GM12878 (cell line): ENCODE measurements at regions not wholly inside any gene's neighbourhood (a gene's known extent, or its start where the extent isn't known, plus 50 kb on each side); places are given as distances from the start of the nearest gene placed in this dataset.

ENCODE experiments used
- CTCF ChIP-seq, 3 experiments: IDR thresholded peaks in 2 of 3; conservative IDR thresholded peaks in 1 of 3; 2 replicates each; pipeline ENCODE4 v1.5.1; 2011; ENCODE audit warnings: low read depth in 3 of 3, low read length in 3 of 3, mild to moderate bottlenecking in 3 of 3, control low read depth in 2 of 3, moderate library complexity in 2 of 3, inconsistent platforms in 1 of 3, mixed read lengths in 1 of 3; ENCODE audit not compliant: control insufficient read depth in 2 of 3, insufficient read depth in 1 of 3; ENCODE audit errors: extremely low read depth in 1 of 3
- EGR1 ChIP-seq, 2 experiments: IDR thresholded peaks; 1 replicate in 1 of 2; 2 replicates in 1 of 2; pipeline ENCODE4 v1.6.1; 2011 to 2012; ENCODE audit warnings: low read depth in 2 of 2, low read length in 2 of 2, borderline replicate concordance in 1 of 2, mild to moderate bottlenecking in 1 of 2, moderate library complexity in 1 of 2
- EP300 ChIP-seq, 2 experiments: fragments of 150-350 bp in 1 of 2; IDR thresholded peaks; 2 replicates each; pipeline ENCODE4 v1.6.1; 2011 to 2012; ENCODE audit warnings: low read depth in 2 of 2, low read length in 2 of 2, borderline replicate concordance in 1 of 2, improper control_type of control experiment in 1 of 2, inconsistent platforms in 1 of 2; ENCODE audit not compliant: control insufficient read depth in 1 of 2
- EZH2 ChIP-seq: IDR thresholded peaks from 2 replicates; pipeline ENCODE4 v1.6.1; 2012; ENCODE audit warnings: low read depth, mild to moderate bottlenecking, control low read depth, inconsistent platforms, low read length, borderline replicate concordance; ENCODE audit not compliant: control insufficient read depth
- KDM1A ChIP-seq: fragments of 200-600 bp; sonication (generic); IDR thresholded peaks from 2 replicates; pipeline ENCODE4 v1.6.1; 2016; ENCODE audit warnings: borderline replicate concordance
- MAX ChIP-seq: IDR thresholded peaks from 2 replicates; pipeline ENCODE4 v1.6.1; 2012; ENCODE audit warnings: low read depth, low read length, improper control_type of control experiment
- MTA3 ChIP-seq: IDR thresholded peaks from 2 replicates; pipeline ENCODE4 v1.6.1; 2012; ENCODE audit warnings: low read length, inconsistent platforms, borderline replicate concordance
- MXI1 ChIP-seq: fragments of 150-350 bp; IDR thresholded peaks from 2 replicates; pipeline ENCODE4 v1.6.1; 2011; ENCODE audit warnings: low read depth, mild to moderate bottlenecking, inconsistent platforms, low read length, improper control_type of control experiment
- POLR2A ChIP-seq: IDR thresholded peaks from 2 replicates; pipeline ENCODE4 v1.6.1; 2011; ENCODE audit warnings: low read depth, mild to moderate bottlenecking, low read length
- SUPT20H ChIP-seq: IDR thresholded peaks from 2 replicates; pipeline ENCODE4 v1.6.1; 2011; ENCODE audit warnings: low read depth, mild to moderate bottlenecking, low read length, moderate library complexity, borderline replicate concordance; ENCODE audit not compliant: control insufficient read depth
- TAF1 ChIP-seq: IDR thresholded peaks from 2 replicates; pipeline ENCODE4 v1.6.1; 2011; ENCODE audit warnings: mild to moderate bottlenecking, low read depth, low read length, borderline replicate concordance
- ZZZ3 ChIP-seq: IDR thresholded peaks from 2 replicates; pipeline ENCODE4 v1.6.1; 2011; ENCODE audit warnings: low read depth; ENCODE audit not compliant: control insufficient read depth, insufficient read length

- TF ChIP-seq MAX (no peak), MTA3 (no peak), EZH2 (no peak), TAF1 (no peak), KDM1A (no peak), CTCF (IDR thresholded peaks at IDR 0.05 in 2 of 3, conservative IDR thresholded peaks at IDR 0.05 in 1 of 3; ENCODE audit: control insufficient read depth in 2 of 3, extremely low read depth in 1 of 3, insufficient read depth in 1 of 3, low read depth in 3 of 3, low read length in 3 of 3) (no peak), ZZZ3 (no peak), EGR1 (IDR thresholded peaks at IDR 0.05; ENCODE audit: borderline replicate concordance in 1 of 2, low read depth in 2 of 2, low read length in 2 of 2) (no peak), EP300 (IDR thresholded peaks at IDR 0.05; ENCODE audit: borderline replicate concordance in 1 of 2, control insufficient read depth in 1 of 2, low read depth in 2 of 2, low read length in 2 of 2) (no peak), POLR2A (no peak), SUPT20H (no peak), MXI1 (no peak)
Measured at GRCh38 chr15:77685082-77685815, 52.5 kb upstream of the LINGO1 start.
